Keratinocyte (primary cell): ENCODE measurements at regions not wholly inside any gene's neighbourhood (a gene's known extent, or its start where the extent isn't known, plus 50 kb on each side); places are given as distances from the start of the nearest gene placed in this dataset.
"Not testable (repeated sequence)": the region's sequence is repeated elsewhere in the genome, so short reads cannot be mapped to it uniquely, and the experiment has no call there.

Experiments
- CTCF ChIP-seq, 3 experiments: IDR thresholded peaks in 1 of 3; conservative IDR thresholded peaks in 1 of 3; optimal IDR thresholded peaks in 1 of 3; 2 replicates in 2 of 3; 3 replicates in 1 of 3; pipeline versions ENCODE3 to v1.5.1; 2011; ENCODE audit warnings: low read length in 3 of 3, mild to moderate bottlenecking in 3 of 3, moderate library complexity in 2 of 3, control low read depth in 1 of 3, inconsistent platforms in 1 of 3; ENCODE audit not compliant: insufficient read depth in 2 of 3; ENCODE audit errors: extremely low read depth in 1 of 3
- EZH2 ChIP-seq: IDR thresholded peaks from one replicate; pipeline ENCODE4 v1.6.1; 2012; ENCODE audit warnings: inconsistent platforms, mild to moderate bottlenecking, low read length, moderate library complexity

GRCh38 chr7:51409934-51410333, 93.3 kb upstream of the COBL start:
- TF ChIP-seq CTCF (optimal IDR thresholded peaks at IDR 0.05 in 1 of 3, IDR thresholded peaks at IDR 0.05 in 1 of 3, conservative IDR thresholded peaks at IDR 0.05 in 1 of 3; ENCODE audit: extremely low read depth in 1 of 3, insufficient read depth in 2 of 3, low read length in 3 of 3); EZH2: not testable (repeated sequence)
